Right lobe of liver (tissue), 4 donors: ENCODE measurements at regions not wholly inside any gene's neighbourhood (a gene's known extent, or its start where the extent isn't known, plus 50 kb on each side); places are given as distances from the start of the nearest gene placed in this dataset.

ENCODE experiments used
- CTCF ChIP-seq, 4 donors: fragments of 200-600 bp in 3 of 4; fragments of 450-650 bp in 1 of 4; IDR thresholded peaks; one replicate each; pipeline versions ENCODE4 v1.5.1 to v1.8.0; 2016 to 2022; ENCODE audit warnings: antibody characterized with exemption in 4 of 4, mild to moderate bottlenecking in 2 of 4
- POLR2A ChIP-seq: fragments of 450-650 bp; IDR thresholded peaks from one replicate; pipeline ENCODE4 v1.6.1; 2017; ENCODE audit warnings: antibody characterized with exemption, mild to moderate bottlenecking
- donor health status: DM: no; HTN: no; CAD: no.
- donor health status: DM: no; HTN: no; CAD: no.
- donor health status: DM: no; HTN: yes; CAD: no.

- TF ChIP-seq CTCF (IDR thresholded peaks at IDR 0.05) = no peak
- TF ChIP-seq POLR2A = no peak
Measured at GRCh38 chr12:111076199-111076598, 155.8 kb upstream of the MYL2 start.
